ENCODE measurements at regions not wholly inside any gene's neighbourhood (a gene's known extent, or its start where the extent isn't known, plus 50 kb on each side); places are given as distances from the start of the nearest gene placed in this dataset.

- no peak overlapping the region for H3K9ac ChIP-seq (ENCODE audit: low read depth, low read length)
- H3K36me3 ChIP-seq (ENCODE audit: control insufficient read depth, insufficient read depth, low read length), result no peaks in the 10 kb centered on the region
- H3K9me3 ChIP-seq (ENCODE audit: control insufficient read depth, insufficient read depth, low read length), result no peaks in the 10 kb centered on the region
- H3K27ac ChIP-seq (ENCODE audit: low read depth, low read length), result no peak overlapping the region
- H3K4me1 ChIP-seq (ENCODE audit: control insufficient read depth, insufficient read depth, low read length), result peaks cover 4% of the 10 kb centered on the region
- no peaks in the 10 kb centered on the region for H3K27me3 ChIP-seq (ENCODE audit: control insufficient read depth, insufficient read depth, low read length)
- H3K4me3 ChIP-seq (ENCODE audit: low read depth, low read length), result no peak overlapping the region
Measured at GRCh38 chr13:31424130-31424729, 224.5 kb downstream of the B3GLCT start.

- H3K27ac ChIP-seq (ENCODE audit: low read depth, low read length), result no peak overlapping the region
- peaks cover 4% of the 10 kb centered on the region for H3K4me1 ChIP-seq (ENCODE audit: control insufficient read depth, insufficient read depth, low read length)
- H3K27me3 ChIP-seq (ENCODE audit: control insufficient read depth, insufficient read depth, low read length), result no peaks in the 10 kb centered on the region
- no peaks in the 10 kb centered on the region for H3K9me3 ChIP-seq (ENCODE audit: control insufficient read depth, insufficient read depth, low read length)
- no peak overlapping the region for H3K9ac ChIP-seq (ENCODE audit: low read depth, low read length)
- H3K4me3 ChIP-seq (ENCODE audit: low read depth, low read length), result no peak overlapping the region
- H3K36me3 ChIP-seq (ENCODE audit: control insufficient read depth, insufficient read depth, low read length), result no peaks in the 10 kb centered on the region
Measured at GRCh38 chr13:31426395-31426794, 226.6 kb downstream of the B3GLCT start.

GRCh38 chr13:31427151-31428100, 227.7 kb downstream of the B3GLCT start:
- Histone ChIP-seq H3K9ac (ENCODE audit: low read depth, low read length) (no peak overlapping the region), H3K27me3 (ENCODE audit: control insufficient read depth, insufficient read depth, low read length) (no peaks in the 10 kb centered on the region), H3K4me3 (ENCODE audit: low read depth, low read length) (no peak overlapping the region), H3K36me3 (ENCODE audit: control insufficient read depth, insufficient read depth, low read length) (no peaks in the 10 kb centered on the region), H3K27ac (ENCODE audit: low read depth, low read length) (no peak overlapping the region), H3K9me3 (ENCODE audit: control insufficient read depth, insufficient read depth, low read length) (no peaks in the 10 kb centered on the region), H3K4me1 (ENCODE audit: control insufficient read depth, insufficient read depth, low read length) (peaks cover 4% of the 10 kb centered on the region)

- H3K27me3 ChIP-seq (ENCODE audit: control insufficient read depth, insufficient read depth, low read length), result no peaks in the 10 kb centered on the region
- no peak overlapping the region for H3K4me3 ChIP-seq (ENCODE audit: low read depth, low read length)
- no peaks in the 10 kb centered on the region for H3K4me1 ChIP-seq (ENCODE audit: control insufficient read depth, insufficient read depth, low read length)
- no peaks in the 10 kb centered on the region for H3K36me3 ChIP-seq (ENCODE audit: control insufficient read depth, insufficient read depth, low read length)
- no peaks in the 10 kb centered on the region for H3K9me3 ChIP-seq (ENCODE audit: control insufficient read depth, insufficient read depth, low read length)
- H3K27ac ChIP-seq (ENCODE audit: low read depth, low read length), result no peak overlapping the region
- no peak overlapping the region for H3K9ac ChIP-seq (ENCODE audit: low read depth, low read length)
Measured at GRCh38 chr13:31431722-31432137, 232.0 kb downstream of the B3GLCT start.

- Histone ChIP-seq H3K9ac (ENCODE audit: low read depth, low read length) (no peak overlapping the region), H3K27me3 (ENCODE audit: control insufficient read depth, insufficient read depth, low read length) (no peaks in the 10 kb centered on the region), H3K9me3 (ENCODE audit: control insufficient read depth, insufficient read depth, low read length) (no peaks in the 10 kb centered on the region), H3K4me1 (ENCODE audit: control insufficient read depth, insufficient read depth, low read length) (peaks cover 5% of the 10 kb centered on the region; the same call in 1 of the 2 replicates), H3K27ac (ENCODE audit: low read depth, low read length) (no peak overlapping the region), H3K4me3 (ENCODE audit: low read depth, low read length) (no peak overlapping the region), H3K36me3 (ENCODE audit: control insufficient read depth, insufficient read depth, low read length) (no peaks in the 10 kb centered on the region)
Measured at GRCh38 chr13:31433207-31433606, 233.4 kb downstream of the B3GLCT start.

GRCh38 chr13:31433746-31434145, 234.0 kb downstream of the B3GLCT start:
- H3K9me3 ChIP-seq (ENCODE audit: control insufficient read depth, insufficient read depth, low read length), result no peaks in the 10 kb centered on the region
- no peak overlapping the region for H3K4me3 ChIP-seq (ENCODE audit: low read depth, low read length)
- no peaks in the 10 kb centered on the region for H3K27me3 ChIP-seq (ENCODE audit: control insufficient read depth, insufficient read depth, low read length)
- H3K9ac ChIP-seq (ENCODE audit: low read depth, low read length), result no peak overlapping the region
- peaks cover 5% of the 10 kb centered on the region; the same call in 1 of the 2 replicates for H3K4me1 ChIP-seq (ENCODE audit: control insufficient read depth, insufficient read depth, low read length)
- H3K36me3 ChIP-seq (ENCODE audit: control insufficient read depth, insufficient read depth, low read length), result no peaks in the 10 kb centered on the region
- no peak overlapping the region for H3K27ac ChIP-seq (ENCODE audit: low read depth, low read length)

- Histone ChIP-seq H3K9ac (ENCODE audit: low read depth, low read length) (no peak overlapping the region), H3K4me3 (ENCODE audit: low read depth, low read length) (no peak overlapping the region), H3K9me3 (ENCODE audit: control insufficient read depth, insufficient read depth, low read length) (no peaks in the 10 kb centered on the region), H3K27ac (ENCODE audit: low read depth, low read length) (no peak overlapping the region), H3K27me3 (ENCODE audit: control insufficient read depth, insufficient read depth, low read length) (no peaks in the 10 kb centered on the region), H3K4me1 (ENCODE audit: control insufficient read depth, insufficient read depth, low read length) (peaks cover 5% of the 10 kb centered on the region; the same call in 1 of the 2 replicates), H3K36me3 (ENCODE audit: control insufficient read depth, insufficient read depth, low read length) (no peaks in the 10 kb centered on the region)
Measured at GRCh38 chr13:31434613-31435012, 234.8 kb downstream of the B3GLCT start.

- Histone ChIP-seq H3K27me3 (ENCODE audit: control insufficient read depth, insufficient read depth, low read length) (no peaks in the 10 kb centered on the region), H3K4me1 (ENCODE audit: control insufficient read depth, insufficient read depth, low read length) (peaks cover 5% of the 10 kb centered on the region; the same call in 1 of the 2 replicates), H3K9ac (ENCODE audit: low read depth, low read length) (no peak overlapping the region), H3K4me3 (ENCODE audit: low read depth, low read length) (no peak overlapping the region), H3K36me3 (ENCODE audit: control insufficient read depth, insufficient read depth, low read length) (no peaks in the 10 kb centered on the region), H3K9me3 (ENCODE audit: control insufficient read depth, insufficient read depth, low read length) (no peaks in the 10 kb centered on the region), H3K27ac (ENCODE audit: low read depth, low read length) (no peak overlapping the region)
Measured at GRCh38 chr13:31435536-31435935, 235.8 kb downstream of the B3GLCT start.

- Histone ChIP-seq H3K9ac (ENCODE audit: low read depth, low read length) (no peak overlapping the region), H3K27me3 (ENCODE audit: control insufficient read depth, insufficient read depth, low read length) (no peaks in the 10 kb centered on the region), H3K4me3 (ENCODE audit: low read depth, low read length) (no peak overlapping the region), H3K4me1 (ENCODE audit: control insufficient read depth, insufficient read depth, low read length) (peaks cover 5% of the 10 kb centered on the region; the same call in 1 of the 2 replicates), H3K36me3 (ENCODE audit: control insufficient read depth, insufficient read depth, low read length) (no peaks in the 10 kb centered on the region), H3K27ac (ENCODE audit: low read depth, low read length) (no peak overlapping the region), H3K9me3 (ENCODE audit: control insufficient read depth, insufficient read depth, low read length) (no peaks in the 10 kb centered on the region)
Measured at GRCh38 chr13:31436478-31436877, 236.7 kb downstream of the B3GLCT start.

- no peaks in the 10 kb centered on the region for H3K27me3 ChIP-seq (ENCODE audit: control insufficient read depth, insufficient read depth, low read length)
- H3K4me1 ChIP-seq (ENCODE audit: control insufficient read depth, insufficient read depth, low read length), result peaks cover 5% of the 10 kb centered on the region; the same call in 1 of the 2 replicates
- no peaks in the 10 kb centered on the region for H3K36me3 ChIP-seq (ENCODE audit: control insufficient read depth, insufficient read depth, low read length)
- H3K9me3 ChIP-seq (ENCODE audit: control insufficient read depth, insufficient read depth, low read length), result no peaks in the 10 kb centered on the region
- no peak overlapping the region for H3K27ac ChIP-seq (ENCODE audit: low read depth, low read length)
- H3K9ac ChIP-seq (ENCODE audit: low read depth, low read length), result no peak overlapping the region
- H3K4me3 ChIP-seq (ENCODE audit: low read depth, low read length), result no peak overlapping the region
Measured at GRCh38 chr13:31437975-31438374, 238.2 kb downstream of the B3GLCT start.

GRCh38 chr13:31440132-31440531, 240.4 kb downstream of the B3GLCT start:
- Histone ChIP-seq H3K9me3 (ENCODE audit: control insufficient read depth, insufficient read depth, low read length) (no peaks in the 10 kb centered on the region), H3K4me1 (ENCODE audit: control insufficient read depth, insufficient read depth, low read length) (peaks cover 5% of the 10 kb centered on the region; the same call in 1 of the 2 replicates), H3K4me3 (ENCODE audit: low read depth, low read length) (no peak overlapping the region), H3K9ac (ENCODE audit: low read depth, low read length) (no peak overlapping the region), H3K27ac (ENCODE audit: low read depth, low read length) (no peak overlapping the region), H3K36me3 (ENCODE audit: control insufficient read depth, insufficient read depth, low read length) (no peaks in the 10 kb centered on the region), H3K27me3 (ENCODE audit: control insufficient read depth, insufficient read depth, low read length) (no peaks in the 10 kb centered on the region)
